ENCODE measurements at regions not wholly inside any gene's neighbourhood (a gene's known extent, or its start where the extent isn't known, plus 50 kb on each side); places are given as distances from the start of the nearest gene placed in this dataset.
"Not testable (repeated sequence)": the region's sequence is repeated elsewhere in the genome, so short reads cannot be mapped to it uniquely, and the experiment has no call there.

DNA sequence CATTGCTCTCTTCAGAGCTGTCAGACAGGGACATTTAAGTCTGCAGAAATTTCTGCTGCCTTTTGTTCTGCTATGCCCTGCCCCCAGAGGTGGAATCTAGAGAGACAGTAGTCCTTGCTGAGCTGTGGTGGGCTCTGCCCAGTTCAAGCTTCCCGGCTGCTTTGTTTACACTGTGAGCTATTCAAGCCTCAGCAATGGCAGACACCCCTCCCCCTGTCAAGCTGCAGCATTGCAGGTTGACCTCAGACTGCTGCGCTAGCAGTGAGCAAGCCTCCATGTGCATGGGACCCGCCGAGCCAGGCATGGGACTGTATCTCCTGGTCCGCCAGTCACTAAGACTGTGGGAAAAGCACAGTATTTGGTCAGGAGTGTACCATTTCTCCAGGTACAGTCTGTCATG is 53.6 kb upstream of the MAPK10 start:
- not testable (repeated sequence) for H3K27me3 ChIP-seq

DNA sequence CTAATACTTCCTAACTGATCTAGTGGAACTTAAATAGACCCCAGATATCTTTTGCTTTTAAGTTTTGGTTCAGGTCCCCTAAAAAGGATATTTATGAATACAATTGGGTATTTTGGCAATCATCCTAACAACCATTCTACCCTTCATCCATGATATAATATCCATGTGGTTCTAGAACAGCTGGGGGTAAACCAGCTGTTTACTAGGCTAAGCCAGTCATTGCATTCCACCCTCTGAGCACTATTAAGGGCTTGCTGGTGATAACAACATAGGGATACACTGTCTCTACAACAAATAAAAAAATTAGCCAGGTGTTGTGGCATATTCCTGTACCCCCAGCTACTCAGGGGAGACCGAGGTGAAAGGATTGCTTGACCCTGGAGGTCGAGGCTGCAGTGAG is 54.8 kb upstream of the MAPK10 start:
- no peak for TF ChIP-seq POLR2A (IDR thresholded peaks at IDR 0.05)
- TF ChIP-seq, protein P1, sequence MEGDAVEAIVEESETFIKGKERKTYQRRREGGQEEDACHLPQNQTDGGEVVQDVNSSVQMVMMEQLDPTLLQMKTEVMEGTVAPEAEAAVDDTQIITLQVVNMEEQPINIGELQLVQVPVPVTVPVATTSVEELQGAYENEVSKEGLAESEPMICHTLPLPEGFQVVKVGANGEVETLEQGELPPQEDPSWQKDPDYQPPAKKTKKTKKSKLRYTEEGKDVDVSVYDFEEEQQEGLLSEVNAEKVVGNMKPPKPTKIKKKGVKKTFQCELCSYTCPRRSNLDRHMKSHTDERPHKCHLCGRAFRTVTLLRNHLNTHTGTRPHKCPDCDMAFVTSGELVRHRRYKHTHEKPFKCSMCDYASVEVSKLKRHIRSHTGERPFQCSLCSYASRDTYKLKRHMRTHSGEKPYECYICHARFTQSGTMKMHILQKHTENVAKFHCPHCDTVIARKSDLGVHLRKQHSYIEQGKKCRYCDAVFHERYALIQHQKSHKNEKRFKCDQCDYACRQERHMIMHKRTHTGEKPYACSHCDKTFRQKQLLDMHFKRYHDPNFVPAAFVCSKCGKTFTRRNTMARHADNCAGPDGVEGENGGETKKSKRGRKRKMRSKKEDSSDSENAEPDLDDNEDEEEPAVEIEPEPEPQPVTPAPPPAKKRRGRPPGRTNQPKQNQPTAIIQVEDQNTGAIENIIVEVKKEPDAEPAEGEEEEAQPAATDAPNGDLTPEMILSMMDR (IDR thresholded peaks at IDR 0.05), result no peak
- TF ChIP-seq EP300 (IDR thresholded peaks at IDR 0.05), result no peak
- TF ChIP-seq POLR2AphosphoS5 (IDR thresholded peaks at IDR 0.05), result no peak
- WGBS, result 89% methylated on average over 2 of the region's 2 CpGs

More for the DNA sequence above, 53.6 kb upstream of the MAPK10 start:
- not testable (repeated sequence) for H3K27ac ChIP-seq; H3K4me1 ChIP-seq; H3K36me3 ChIP-seq; H3K9me3 ChIP-seq; DNase-seq (ENCODE audit: low spot score in 2 of 2); H3K4me3 ChIP-seq
- 84% methylated on average over 3 of the region's 5 CpGs for WGBS

DNA sequence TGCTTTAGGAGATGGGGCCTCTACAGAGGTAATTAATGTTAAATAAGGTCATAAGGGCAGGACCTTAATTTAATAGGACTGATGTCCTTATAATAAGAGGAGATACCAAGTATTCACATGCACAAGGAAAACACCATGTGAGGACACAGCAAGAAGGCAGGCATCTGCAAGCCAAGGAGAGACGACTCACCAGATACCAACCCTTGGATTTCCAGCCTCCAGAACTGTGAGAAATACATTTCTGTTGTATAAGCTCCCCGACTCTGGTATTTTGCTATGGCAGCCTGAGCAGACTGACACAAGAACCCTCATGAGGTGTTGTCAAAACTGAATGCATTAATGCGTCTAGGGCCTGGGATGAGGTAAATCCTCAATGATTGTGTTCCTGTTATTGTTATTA is 56.2 kb upstream of the MAPK10 start:
- 91% methylated on average over 3 of the region's 3 CpGs for WGBS
- Histone ChIP-seq H3K27me3 (no peaks in the 10 kb centered on the region), H3K4me1 (no peaks in the 10 kb centered on the region), H3K27ac (no peak overlapping the region), H3K9me3 (no peaks in the 10 kb centered on the region), H3K4me3 (no peak overlapping the region), H3K36me3 (no peaks in the 10 kb centered on the region)
- no peak for DNase-seq (ENCODE audit: low spot score in 2 of 2)
- TF ChIP-seq EP300 (IDR thresholded peaks at IDR 0.05) (no peak), POLR2A (IDR thresholded peaks at IDR 0.05) (no peak), POLR2AphosphoS5 (IDR thresholded peaks at IDR 0.05) (no peak)
- TF ChIP-seq, protein P1 (IDR thresholded peaks at IDR 0.05), result no peak

More for the DNA sequence above, 54.8 kb upstream of the MAPK10 start:
- Histone ChIP-seq H3K9me3 (no peaks in the 10 kb centered on the region), H3K4me3 (no peak overlapping the region), H3K27me3 (no peaks in the 10 kb centered on the region), H3K36me3 (no peaks in the 10 kb centered on the region), H3K27ac (no peak overlapping the region), H3K4me1 (no peaks in the 10 kb centered on the region)
- no peak for DNase-seq (ENCODE audit: low spot score in 2 of 2)

DNA sequence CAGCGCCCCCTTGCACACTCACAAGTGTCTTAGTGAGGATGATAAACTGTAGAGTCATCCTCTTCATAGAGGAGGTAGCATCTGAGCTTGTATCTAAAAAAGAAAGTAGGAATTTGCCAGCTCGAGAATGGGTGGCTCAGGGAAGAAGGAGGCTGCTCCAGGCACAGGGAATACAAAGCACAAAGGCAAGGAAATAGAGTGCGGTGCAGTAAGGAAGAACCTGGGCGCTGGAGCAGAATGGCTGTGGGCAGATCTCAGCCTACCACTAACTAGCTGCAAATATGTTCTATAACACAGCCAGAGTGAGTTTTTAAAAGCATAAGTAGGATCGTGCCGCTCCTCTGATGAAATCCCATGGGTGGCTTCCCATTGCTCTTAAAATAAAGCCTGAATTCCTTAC is 61.6 kb upstream of the MAPK10 start:
- Histone ChIP-seq H3K27me3 (no peaks in the 10 kb centered on the region), H3K27ac (no peak overlapping the region), H3K9me3 (no peaks in the 10 kb centered on the region), H3K4me1 (no peaks in the 10 kb centered on the region), H3K36me3 (no peaks in the 10 kb centered on the region), H3K4me3 (no peak overlapping the region)
- no peak for DNase-seq (ENCODE audit: low spot score in 2 of 2)
- TF ChIP-seq, protein P1 (IDR thresholded peaks at IDR 0.05), result no peak
- TF ChIP-seq POLR2AphosphoS5 (IDR thresholded peaks at IDR 0.05) (no peak), POLR2A (IDR thresholded peaks at IDR 0.05) (no peak), EP300 (IDR thresholded peaks at IDR 0.05) (no peak)
- WGBS, result 85% methylated on average over 6 of the region's 6 CpGs

DNA sequence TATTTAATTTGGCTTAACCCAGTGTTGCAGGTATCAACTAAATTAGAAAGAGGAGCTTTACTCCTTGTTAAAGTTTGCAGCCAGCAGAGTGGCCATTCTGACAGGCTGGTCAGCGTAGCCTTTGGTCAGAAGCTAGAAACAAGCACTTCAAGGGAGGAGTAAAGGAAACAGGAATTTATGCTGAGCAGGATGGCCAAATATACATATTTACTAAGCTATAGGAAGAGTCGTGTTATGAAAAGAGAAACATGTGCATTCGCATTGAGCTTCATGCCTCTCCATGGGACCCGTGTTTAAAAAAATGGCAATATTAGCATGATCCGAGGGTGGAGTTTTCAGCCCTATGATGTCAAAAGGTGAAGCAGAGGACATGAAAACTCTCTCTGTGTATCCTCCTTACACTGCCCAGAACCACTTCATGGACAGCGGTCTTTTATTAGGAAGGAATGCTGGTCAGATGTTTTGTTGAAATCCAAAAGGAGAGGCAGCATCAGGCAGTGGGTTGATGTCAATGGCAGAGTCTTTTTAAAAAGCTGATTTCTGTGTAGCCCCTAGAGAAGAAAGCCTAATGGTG is 71.8 kb upstream of the MAPK10 start:
- no peaks in the 10 kb centered on the region for H3K27me3 ChIP-seq
- no peak overlapping the region for H3K27ac ChIP-seq
- no peak overlapping the region for H3K4me3 ChIP-seq
- TF ChIP-seq POLR2AphosphoS5 (IDR thresholded peaks at IDR 0.05), result no peak
- TF ChIP-seq POLR2A (IDR thresholded peaks at IDR 0.05), result no peak
- TF ChIP-seq EP300 (IDR thresholded peaks at IDR 0.05), result no peak
- TF ChIP-seq, protein P1 (IDR thresholded peaks at IDR 0.05), result no peak
- H3K36me3 ChIP-seq, result no peaks in the 10 kb centered on the region
- no peaks in the 10 kb centered on the region for H3K9me3 ChIP-seq
- WGBS, result 85% methylated on average over 6 of the region's 6 CpGs
- no peak for DNase-seq (ENCODE audit: low spot score in 2 of 2)
- no peaks in the 10 kb centered on the region for H3K4me1 ChIP-seq

DNA sequence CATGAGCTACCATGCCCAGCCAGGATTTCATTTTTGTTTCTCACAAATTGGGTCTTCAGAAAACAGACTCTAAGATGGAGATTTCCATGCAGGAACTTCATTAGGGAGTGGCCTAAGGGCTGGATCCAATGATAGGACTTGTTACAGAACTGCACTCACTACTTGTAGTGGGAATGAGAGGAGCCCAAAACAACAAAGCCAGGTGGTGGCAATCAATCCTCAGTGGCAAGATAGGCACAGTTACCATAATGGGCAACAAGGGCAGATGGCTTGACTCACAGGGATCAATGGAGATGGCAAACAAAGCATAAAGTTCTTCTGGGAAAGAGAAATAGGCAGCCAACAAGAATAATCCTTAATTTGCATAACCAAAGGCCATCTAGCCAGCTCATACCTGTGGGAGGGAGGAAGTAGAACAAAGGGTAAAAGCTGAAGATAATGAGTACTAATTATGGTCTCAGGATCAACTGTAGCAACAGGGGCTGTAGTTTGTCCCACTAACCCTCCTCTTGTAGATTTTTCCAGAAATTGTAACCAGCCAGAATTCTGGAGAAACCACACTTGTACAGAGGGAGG is 72.8 kb upstream of the MAPK10 start:
- Histone ChIP-seq H3K4me1 (no peaks in the 10 kb centered on the region), H3K27ac (no peak overlapping the region), H3K36me3 (no peaks in the 10 kb centered on the region), H3K27me3 (no peaks in the 10 kb centered on the region), H3K4me3 (no peak overlapping the region), H3K9me3 (no peaks in the 10 kb centered on the region)
- no peak for DNase-seq (ENCODE audit: low spot score in 2 of 2)
- no peak for TF ChIP-seq POLR2A (IDR thresholded peaks at IDR 0.05)

Data from suprapubic skin (tissue), 4 donors.